ENCODE measurements at regions not wholly inside any gene's neighbourhood (a gene's known extent, or its start where the extent isn't known, plus 50 kb on each side); places are given as distances from the start of the nearest gene placed in this dataset.
A peak's percentile ranks its signal among the peaks of the same experiment; 100 is the strongest.

- no peaks in the 10 kb centered on the region for H3K9me3 Mint-ChIP-seq
- DNase-seq (ENCODE audit: low spot score in 2 of 2): no peak
- no peak overlapping the region for H3K4me3 Mint-ChIP-seq
- H3K36me3 Mint-ChIP-seq (ENCODE audit: insufficient read depth): no peaks in the 10 kb centered on the region
- H3K27ac Mint-ChIP-seq (ENCODE audit: low read depth): no peak overlapping the region
- peaks cover 6% of the 10 kb centered on the region for H3K4me1 Mint-ChIP-seq
- H3K27me3 Mint-ChIP-seq: peaks cover 43% of the 10 kb centered on the region
- ATAC-seq (replicated peaks; ENCODE audit: extremely low read depth, poor library complexity, severe bottlenecking): no peak
Observed at GRCh38 chr10:80697926-80698325, 160.2 kb downstream of the SH2D4B start.

- Mint-ChIP-seq H3K27ac (ENCODE audit: low read depth) (no peak overlapping the region), H3K4me1 (peaks cover 6% of the 10 kb centered on the region), H3K9me3 (no peaks in the 10 kb centered on the region), H3K36me3 (ENCODE audit: insufficient read depth) (no peaks in the 10 kb centered on the region), H3K4me3 (no peak overlapping the region), H3K27me3 (peaks cover 52% of the 10 kb centered on the region)
- DNase-seq (ENCODE audit: low spot score in 2 of 2): peak; percentile 31 to 43
- ATAC-seq (replicated peaks; ENCODE audit: extremely low read depth, poor library complexity, severe bottlenecking): peak; percentile 28
Observed at GRCh38 chr10:80699602-80700039, 161.9 kb downstream of the SH2D4B start.

- no peaks in the 10 kb centered on the region for H3K36me3 Mint-ChIP-seq (ENCODE audit: insufficient read depth)
- ATAC-seq (replicated peaks; ENCODE audit: extremely low read depth, poor library complexity, severe bottlenecking) (no peak), DNase-seq (ENCODE audit: low spot score in 2 of 2) (no peak)
- no peak overlapping the region for H3K27ac Mint-ChIP-seq (ENCODE audit: low read depth)
- H3K4me3 Mint-ChIP-seq: no peak overlapping the region
- peaks cover 52% of the 10 kb centered on the region for H3K27me3 Mint-ChIP-seq
- H3K9me3 Mint-ChIP-seq: no peaks in the 10 kb centered on the region
- peaks cover 6% of the 10 kb centered on the region for H3K4me1 Mint-ChIP-seq
Observed at GRCh38 chr10:80700252-80700651, 162.6 kb downstream of the SH2D4B start.

- Mint-ChIP-seq H3K36me3 (ENCODE audit: insufficient read depth) (no peaks in the 10 kb centered on the region), H3K4me3 (no peak overlapping the region), H3K27ac (ENCODE audit: low read depth) (no peak overlapping the region), H3K9me3 (no peaks in the 10 kb centered on the region), H3K4me1 (peaks cover 6% of the 10 kb centered on the region), H3K27me3 (peaks cover 52% of the 10 kb centered on the region)
- DNase-seq (ENCODE audit: low spot score in 2 of 2) (no peak), ATAC-seq (replicated peaks; ENCODE audit: extremely low read depth, poor library complexity, severe bottlenecking) (no peak)
Observed at GRCh38 chr10:80700760-80701444, 163.2 kb downstream of the SH2D4B start.

- no peak overlapping the region for H3K27ac Mint-ChIP-seq (ENCODE audit: low read depth)
- no peaks in the 10 kb centered on the region for H3K9me3 Mint-ChIP-seq
- no peak for ATAC-seq (replicated peaks; ENCODE audit: extremely low read depth, poor library complexity, severe bottlenecking)
Observed at GRCh38 chr10:80701706-80702105, 164.0 kb downstream of the SH2D4B start.

GRCh38 chr10:80702143-80702542 lies 164.4 kb downstream of the SH2D4B start:
- Mint-ChIP-seq H3K4me3 (no peak overlapping the region), H3K4me1 (peaks cover 6% of the 10 kb centered on the region), H3K9me3 (no peaks in the 10 kb centered on the region), H3K36me3 (ENCODE audit: insufficient read depth) (no peaks in the 10 kb centered on the region), H3K27ac (ENCODE audit: low read depth) (no peak overlapping the region), H3K27me3 (peaks cover 48% of the 10 kb centered on the region)
- ATAC-seq (replicated peaks; ENCODE audit: extremely low read depth, poor library complexity, severe bottlenecking): no peak
- DNase-seq (ENCODE audit: low spot score in 2 of 2): no peak

More at GRCh38 chr10:80701706-80702105, 164.0 kb downstream of the SH2D4B start:
- no peak for DNase-seq (ENCODE audit: low spot score in 2 of 2)
- Mint-ChIP-seq H3K27me3 (peaks cover 52% of the 10 kb centered on the region), H3K36me3 (ENCODE audit: insufficient read depth) (no peaks in the 10 kb centered on the region), H3K4me3 (no peak overlapping the region), H3K4me1 (peaks cover 6% of the 10 kb centered on the region)

GRCh38 chr10:80705899-80706298 lies 168.2 kb downstream of the SH2D4B start:
- peaks cover 28% of the 10 kb centered on the region for H3K27me3 Mint-ChIP-seq
- no peak overlapping the region for H3K27ac Mint-ChIP-seq (ENCODE audit: low read depth)
- H3K4me1 Mint-ChIP-seq: no peaks in the 10 kb centered on the region
- ATAC-seq (replicated peaks; ENCODE audit: extremely low read depth, poor library complexity, severe bottlenecking) (no peak), DNase-seq (ENCODE audit: low spot score in 2 of 2) (no peak)
- no peaks in the 10 kb centered on the region for H3K36me3 Mint-ChIP-seq (ENCODE audit: insufficient read depth)
- no peak overlapping the region for H3K4me3 Mint-ChIP-seq
- H3K9me3 Mint-ChIP-seq: no peaks in the 10 kb centered on the region

- Mint-ChIP-seq H3K9me3 (no peaks in the 10 kb centered on the region), H3K27me3 (peaks cover 34% of the 10 kb centered on the region), H3K4me3 (no peak overlapping the region), H3K4me1 (no peaks in the 10 kb centered on the region), H3K27ac (ENCODE audit: low read depth) (no peak overlapping the region), H3K36me3 (ENCODE audit: insufficient read depth) (no peaks in the 10 kb centered on the region)
- no peak for DNase-seq (ENCODE audit: low spot score in 2 of 2)
- ATAC-seq (replicated peaks; ENCODE audit: extremely low read depth, poor library complexity, severe bottlenecking): no peak
Observed at GRCh38 chr10:80708185-80708584, 170.5 kb downstream of the SH2D4B start.

- DNase-seq (ENCODE audit: low spot score in 2 of 2) (no peak), ATAC-seq (replicated peaks; ENCODE audit: extremely low read depth, poor library complexity, severe bottlenecking) (no peak)
- Mint-ChIP-seq H3K9me3 (no peaks in the 10 kb centered on the region), H3K4me1 (no peaks in the 10 kb centered on the region), H3K36me3 (ENCODE audit: insufficient read depth) (no peaks in the 10 kb centered on the region), H3K27me3 (peaks cover 34% of the 10 kb centered on the region), H3K27ac (ENCODE audit: low read depth) (no peak overlapping the region), H3K4me3 (no peak overlapping the region)
Observed at GRCh38 chr10:80708808-80709207, 171.1 kb downstream of the SH2D4B start.

GRCh38 chr10:80709866-80710265 lies 172.2 kb downstream of the SH2D4B start:
- Mint-ChIP-seq H3K9me3 (no peaks in the 10 kb centered on the region), H3K36me3 (ENCODE audit: insufficient read depth) (no peaks in the 10 kb centered on the region), H3K4me3 (no peak overlapping the region), H3K27ac (ENCODE audit: low read depth) (no peak overlapping the region), H3K27me3 (peaks cover 40% of the 10 kb centered on the region), H3K4me1 (no peaks in the 10 kb centered on the region)
- DNase-seq (ENCODE audit: low spot score in 2 of 2) (no peak), ATAC-seq (replicated peaks; ENCODE audit: extremely low read depth, poor library complexity, severe bottlenecking) (no peak)

GRCh38 chr10:80713398-80713928 lies 175.8 kb downstream of the SH2D4B start:
- Mint-ChIP-seq H3K27me3 (peaks cover 58% of the 10 kb centered on the region), H3K4me1 (no peaks in the 10 kb centered on the region), H3K4me3 (no peak overlapping the region), H3K9me3 (no peaks in the 10 kb centered on the region), H3K27ac (ENCODE audit: low read depth) (no peak overlapping the region), H3K36me3 (ENCODE audit: insufficient read depth) (no peaks in the 10 kb centered on the region)
- DNase-seq (ENCODE audit: low spot score in 2 of 2): no peak
- ATAC-seq (replicated peaks; ENCODE audit: extremely low read depth, poor library complexity, severe bottlenecking): no peak

GRCh38 chr10:80714566-80714965 lies 176.9 kb downstream of the SH2D4B start:
- peaks cover 57% of the 10 kb centered on the region for H3K27me3 Mint-ChIP-seq
- H3K36me3 Mint-ChIP-seq (ENCODE audit: insufficient read depth): no peaks in the 10 kb centered on the region
- ATAC-seq (replicated peaks; ENCODE audit: extremely low read depth, poor library complexity, severe bottlenecking): no peak

GRCh38 chr10:80718024-80718423 lies 180.3 kb downstream of the SH2D4B start:
- ATAC-seq (replicated peaks; ENCODE audit: extremely low read depth, poor library complexity, severe bottlenecking) (no peak), DNase-seq (ENCODE audit: low spot score in 2 of 2) (no peak)
- no peaks in the 10 kb centered on the region for H3K36me3 Mint-ChIP-seq (ENCODE audit: insufficient read depth)
- H3K4me1 Mint-ChIP-seq: no peaks in the 10 kb centered on the region
- H3K9me3 Mint-ChIP-seq: no peaks in the 10 kb centered on the region
- H3K4me3 Mint-ChIP-seq: no peak overlapping the region
- H3K27me3 Mint-ChIP-seq: peaks cover 37% of the 10 kb centered on the region
- no peak overlapping the region for H3K27ac Mint-ChIP-seq (ENCODE audit: low read depth)

More at GRCh38 chr10:80714566-80714965, 176.9 kb downstream of the SH2D4B start:
- H3K9me3 Mint-ChIP-seq: no peaks in the 10 kb centered on the region
- DNase-seq (ENCODE audit: low spot score in 2 of 2): no peak
- H3K27ac Mint-ChIP-seq (ENCODE audit: low read depth): no peak overlapping the region
- no peak overlapping the region for H3K4me3 Mint-ChIP-seq
- H3K4me1 Mint-ChIP-seq: no peaks in the 10 kb centered on the region

All from central memory CD8-positive, alpha-beta T cell (primary cell).